HUES6 (cell line): ENCODE measurements at regions not wholly inside any gene's neighbourhood (a gene's known extent, or its start where the extent isn't known, plus 50 kb on each side); places are given as distances from the start of the nearest gene placed in this dataset.
"Not testable (repeated sequence)": the region's sequence is repeated elsewhere in the genome, so short reads cannot be mapped to it uniquely, and the experiment has no call there.

Experiments used
- H3K27ac ChIP-seq: 2 replicates; pipeline ENCODE4 v1.7.0; 2013; ENCODE audit warnings: low read depth, mild to moderate bottlenecking, low read length, inconsistent platforms
- H3K27me3 ChIP-seq: 2 replicates; pipeline ENCODE4 v1.6.1; 2013; ENCODE audit warnings: low read length; ENCODE audit not compliant: control insufficient read depth, insufficient read depth
- H3K36me3 ChIP-seq: 2 replicates; pipeline ENCODE4 v1.6.1; 2013; ENCODE audit warnings: low read length; ENCODE audit not compliant: control insufficient read depth, insufficient read depth
- H3K4me1 ChIP-seq: 2 replicates; pipeline ENCODE4 v1.6.1; 2013; ENCODE audit warnings: low read length; ENCODE audit not compliant: control insufficient read depth, insufficient read depth
- H3K4me3 ChIP-seq: 2 replicates; pipeline ENCODE4 v1.5.1; 2013; ENCODE audit warnings: low read depth, low read length
- H3K9ac ChIP-seq: one replicate; pipeline ENCODE4 v1.6.1; 2013; ENCODE audit warnings: mild to moderate bottlenecking, low read length
- H3K9me3 ChIP-seq: 2 replicates; pipeline ENCODE4 v1.6.1; 2013; ENCODE audit warnings: low read depth, low read length; ENCODE audit not compliant: control insufficient read depth, insufficient read depth

GRCh38 chr9:28503573-28503972, 930.3 kb upstream of the C9orf72 start:
- Histone ChIP-seq H3K36me3 (no peaks in the 10 kb centered on the region), H3K27ac (no peak overlapping the region), H3K9me3 (peaks cover under 1% of the 10 kb centered on the region; the same call in 1 of the 2 replicates)

GRCh38 chr9:28518439-28518838, 945.2 kb upstream of the C9orf72 start:
- no peaks in the 10 kb centered on the region for H3K9me3 ChIP-seq
- peaks cover 3% of the 10 kb centered on the region; the same call in 1 of the 2 replicates for H3K4me1 ChIP-seq

More at GRCh38 chr9:28503573-28503972, 930.3 kb upstream of the C9orf72 start:
- Histone ChIP-seq H3K4me1 (no peaks in the 10 kb centered on the region), H3K4me3 (no peak overlapping the region), H3K27me3 (no peaks in the 10 kb centered on the region), H3K9ac (no peak overlapping the region)

DNA sequence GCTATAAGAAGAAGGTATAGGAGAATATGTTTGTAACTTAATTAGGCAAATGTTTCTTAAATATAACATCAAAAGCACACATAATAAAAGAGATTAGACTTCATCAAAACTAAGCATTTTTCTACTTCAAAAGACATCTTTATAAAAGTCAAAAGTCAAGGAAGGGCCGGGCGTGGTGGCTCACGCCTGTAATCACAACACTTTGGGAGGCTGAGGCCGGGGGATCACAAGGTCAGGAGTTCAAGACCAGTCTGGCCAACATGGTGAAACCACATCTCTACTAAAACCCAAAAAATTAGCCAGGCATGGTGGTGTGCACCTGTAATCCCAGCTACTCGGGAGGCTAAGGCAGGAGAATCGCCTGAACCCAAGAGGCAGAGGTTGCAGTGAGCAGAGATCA, 951.0 kb upstream of the C9orf72 start:
- H3K27me3 ChIP-seq, H3K9ac ChIP-seq, H3K36me3 ChIP-seq, H3K9me3 ChIP-seq, H3K4me1 ChIP-seq, H3K4me3 ChIP-seq, H3K27ac ChIP-seq: not testable (repeated sequence)

More at GRCh38 chr9:28518439-28518838, 945.2 kb upstream of the C9orf72 start:
- Histone ChIP-seq H3K27me3 (no peaks in the 10 kb centered on the region), H3K27ac (no peak overlapping the region), H3K4me3 (no peak overlapping the region), H3K36me3 (no peaks in the 10 kb centered on the region), H3K9ac (no peak overlapping the region)

DNA sequence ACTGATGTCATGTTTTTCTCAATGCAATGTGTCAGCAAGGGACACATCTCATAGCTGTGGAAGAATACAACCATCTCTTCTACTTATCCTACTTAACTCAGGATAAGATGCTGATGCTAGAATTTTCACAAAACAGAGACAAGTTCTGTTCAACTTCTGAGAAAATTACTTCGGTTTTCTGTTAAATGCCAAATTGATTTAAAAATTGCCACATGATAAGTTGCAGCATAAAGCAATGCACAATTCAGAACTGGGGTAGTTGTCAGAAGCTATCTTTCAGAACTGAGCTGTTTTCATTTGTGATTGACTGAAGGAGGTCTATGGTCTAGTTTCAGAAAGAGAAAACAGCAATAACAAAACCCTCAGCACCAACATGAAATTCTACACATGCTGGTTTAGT, 954.8 kb upstream of the C9orf72 start:
- no peak overlapping the region for H3K27ac ChIP-seq
- H3K4me1 ChIP-seq = no peaks in the 10 kb centered on the region
- H3K4me3 ChIP-seq = no peak overlapping the region
- H3K9me3 ChIP-seq = no peaks in the 10 kb centered on the region
- H3K27me3 ChIP-seq = no peaks in the 10 kb centered on the region
- no peak overlapping the region for H3K9ac ChIP-seq
- H3K36me3 ChIP-seq = no peaks in the 10 kb centered on the region

DNA sequence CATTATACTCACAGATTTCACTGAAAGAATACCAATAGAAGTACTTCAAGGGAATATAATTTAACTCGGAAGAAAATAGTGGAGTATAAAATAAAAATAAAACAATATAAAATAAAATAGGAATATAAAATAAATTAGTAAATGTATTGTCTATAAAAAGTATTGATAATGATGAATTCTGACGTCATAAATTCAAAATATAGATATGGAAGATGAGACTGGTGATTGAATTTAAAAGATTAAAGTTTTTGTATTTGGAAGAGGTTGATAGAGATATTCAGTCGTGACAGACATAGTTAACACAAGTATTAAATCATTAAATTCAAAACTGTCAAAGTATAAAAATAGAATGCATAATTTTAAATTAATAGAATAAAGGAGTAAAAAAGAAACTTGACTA, 964.9 kb upstream of the C9orf72 start:
- Histone ChIP-seq H3K4me1 (no peaks in the 10 kb centered on the region), H3K9ac (no peak overlapping the region), H3K27ac (no peak overlapping the region), H3K4me3 (no peak overlapping the region), H3K9me3 (no peaks in the 10 kb centered on the region), H3K36me3 (no peaks in the 10 kb centered on the region), H3K27me3 (no peaks in the 10 kb centered on the region)

DNA sequence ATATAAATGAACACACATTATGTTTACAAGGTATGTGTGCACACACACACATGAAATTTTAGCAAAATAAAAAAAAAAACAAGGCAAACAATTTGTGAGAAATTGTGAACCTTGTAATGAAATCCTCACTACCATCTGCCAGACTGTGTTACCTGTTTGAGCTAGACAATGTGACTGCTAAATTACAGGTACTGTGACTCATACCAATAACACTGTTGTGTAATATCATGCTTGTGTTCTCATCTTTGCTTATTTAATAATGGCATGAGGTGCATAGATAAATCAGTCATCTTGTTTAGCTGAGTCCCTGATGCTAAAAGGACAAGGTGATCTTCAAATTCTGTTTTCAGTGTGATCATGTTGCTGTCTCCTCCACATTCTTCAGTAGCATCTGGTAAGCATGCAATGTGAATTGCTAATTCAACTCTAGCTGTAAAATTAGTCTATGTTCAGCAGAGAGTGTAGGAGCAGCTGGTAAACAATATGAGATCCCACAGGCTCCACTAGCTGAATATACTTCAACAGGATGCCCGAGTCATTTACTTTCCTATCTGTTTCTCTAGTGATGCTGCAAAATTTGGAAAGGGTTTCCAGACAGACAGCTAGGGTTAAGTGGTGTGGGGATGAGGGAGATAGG, 966.3 kb upstream of the C9orf72 start:
- Histone ChIP-seq H3K27me3 (no peaks in the 10 kb centered on the region), H3K4me1 (no peaks in the 10 kb centered on the region), H3K4me3 (no peak overlapping the region), H3K9me3 (no peaks in the 10 kb centered on the region), H3K27ac (no peak overlapping the region), H3K36me3 (no peaks in the 10 kb centered on the region), H3K9ac (no peak overlapping the region)

- no peaks in the 10 kb centered on the region for H3K4me1 ChIP-seq
- H3K9ac ChIP-seq = no peak overlapping the region
- no peaks in the 10 kb centered on the region for H3K27me3 ChIP-seq
- H3K4me3 ChIP-seq = no peak overlapping the region
- H3K9me3 ChIP-seq = no peaks in the 10 kb centered on the region
- no peaks in the 10 kb centered on the region for H3K36me3 ChIP-seq
- no peak overlapping the region for H3K27ac ChIP-seq
Measured at GRCh38 chr9:28542928-28543327, 969.6 kb upstream of the C9orf72 start.

GRCh38 chr9:28547527-28547926, 974.2 kb upstream of the C9orf72 start:
- Histone ChIP-seq H3K27ac (no peak overlapping the region), H3K9me3 (no peaks in the 10 kb centered on the region), H3K9ac (no peak overlapping the region), H3K27me3 (no peaks in the 10 kb centered on the region), H3K4me3 (no peak overlapping the region), H3K36me3 (no peaks in the 10 kb centered on the region), H3K4me1 (no peaks in the 10 kb centered on the region)

GRCh38 chr9:28563291-28563934, 990.1 kb upstream of the C9orf72 start:
- H3K4me1 ChIP-seq = no peaks in the 10 kb centered on the region
- no peak overlapping the region for H3K27ac ChIP-seq
- H3K4me3 ChIP-seq = no peak overlapping the region
- H3K36me3 ChIP-seq = no peaks in the 10 kb centered on the region
- no peaks in the 10 kb centered on the region for H3K9me3 ChIP-seq
- H3K9ac ChIP-seq = no peak overlapping the region
- no peaks in the 10 kb centered on the region for H3K27me3 ChIP-seq

DNA sequence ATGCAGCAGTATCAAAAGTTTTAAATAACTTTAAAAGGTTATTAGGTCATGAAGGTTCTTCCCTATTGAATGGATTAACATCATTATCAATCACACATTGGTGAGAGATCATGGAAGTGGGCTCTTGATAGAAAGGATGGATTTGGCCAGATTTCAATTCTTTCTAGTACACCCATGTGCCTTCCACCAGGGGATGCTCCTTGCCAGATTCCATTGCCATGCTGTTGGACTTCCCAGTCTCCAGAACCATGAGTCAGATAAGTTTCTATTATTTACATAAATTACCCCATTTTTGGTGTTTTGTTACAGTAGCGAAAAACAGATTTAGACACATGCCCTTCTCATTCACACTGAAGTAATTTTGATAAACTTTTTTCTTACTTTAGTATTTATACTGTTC, 1010.6 kb upstream of the C9orf72 start:
- H3K36me3 ChIP-seq = no peaks in the 10 kb centered on the region
- H3K27me3 ChIP-seq = no peaks in the 10 kb centered on the region
- H3K9me3 ChIP-seq = peaks cover 3% of the 10 kb centered on the region; the same call in 1 of the 2 replicates
- H3K4me1 ChIP-seq = no peaks in the 10 kb centered on the region
- no peak overlapping the region for H3K27ac ChIP-seq
- H3K9ac ChIP-seq = no peak overlapping the region
- H3K4me3 ChIP-seq = no peak overlapping the region

GRCh38 chr9:28584542-28584941, 1011.3 kb upstream of the C9orf72 start:
- peaks cover 3% of the 10 kb centered on the region; the same call in 1 of the 2 replicates for H3K9me3 ChIP-seq
- H3K4me1 ChIP-seq = no peaks in the 10 kb centered on the region
- no peak overlapping the region for H3K9ac ChIP-seq
- no peaks in the 10 kb centered on the region for H3K27me3 ChIP-seq
- no peak overlapping the region for H3K4me3 ChIP-seq
- no peaks in the 10 kb centered on the region for H3K36me3 ChIP-seq
- H3K27ac ChIP-seq = no peak overlapping the region
